ENCODE measurements at regions not wholly inside any gene's neighbourhood (a gene's known extent, or its start where the extent isn't known, plus 50 kb on each side); places are given as distances from the start of the nearest gene placed in this dataset.
"Not testable (repeated sequence)": the region's sequence is repeated elsewhere in the genome, so short reads cannot be mapped to it uniquely, and the experiment has no call there.

DNA sequence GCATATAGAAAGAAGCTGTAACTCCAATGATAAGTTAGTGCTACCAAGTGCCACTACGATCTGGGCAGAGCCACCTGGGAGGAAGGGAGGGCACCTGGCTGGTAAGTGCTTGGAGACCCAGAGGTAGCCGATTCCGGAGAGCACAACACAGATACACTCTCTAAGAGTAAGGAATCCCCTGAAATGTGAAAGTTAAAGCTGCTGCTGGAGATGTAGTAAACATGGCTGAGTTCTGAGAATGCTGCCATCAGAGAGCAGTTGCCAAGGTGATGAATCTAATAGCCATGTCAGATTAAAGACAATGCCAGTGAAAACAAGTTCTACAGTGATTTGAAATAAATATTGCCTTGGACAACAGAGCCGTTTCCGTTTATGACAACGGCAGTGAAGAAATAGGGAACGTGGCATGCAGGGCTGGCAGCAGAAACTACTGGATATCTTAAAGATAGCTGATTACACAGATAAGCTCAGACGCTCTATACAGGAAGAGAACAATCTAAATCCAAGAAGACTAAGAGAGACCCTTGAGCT, 561.2 kb upstream of the C9orf72 start:
- no peak for DNase-seq

GRCh38 chr9:28135549-28135948, 562.3 kb upstream of the C9orf72 start:
- peak; percentile 19 for DNase-seq

GRCh38 chr9:28136113-28136512, 562.8 kb upstream of the C9orf72 start:
- no peak for DNase-seq

- not testable (repeated sequence) for DNase-seq
Measured at GRCh38 chr9:28147430-28147829, 574.1 kb upstream of the C9orf72 start.

DNA sequence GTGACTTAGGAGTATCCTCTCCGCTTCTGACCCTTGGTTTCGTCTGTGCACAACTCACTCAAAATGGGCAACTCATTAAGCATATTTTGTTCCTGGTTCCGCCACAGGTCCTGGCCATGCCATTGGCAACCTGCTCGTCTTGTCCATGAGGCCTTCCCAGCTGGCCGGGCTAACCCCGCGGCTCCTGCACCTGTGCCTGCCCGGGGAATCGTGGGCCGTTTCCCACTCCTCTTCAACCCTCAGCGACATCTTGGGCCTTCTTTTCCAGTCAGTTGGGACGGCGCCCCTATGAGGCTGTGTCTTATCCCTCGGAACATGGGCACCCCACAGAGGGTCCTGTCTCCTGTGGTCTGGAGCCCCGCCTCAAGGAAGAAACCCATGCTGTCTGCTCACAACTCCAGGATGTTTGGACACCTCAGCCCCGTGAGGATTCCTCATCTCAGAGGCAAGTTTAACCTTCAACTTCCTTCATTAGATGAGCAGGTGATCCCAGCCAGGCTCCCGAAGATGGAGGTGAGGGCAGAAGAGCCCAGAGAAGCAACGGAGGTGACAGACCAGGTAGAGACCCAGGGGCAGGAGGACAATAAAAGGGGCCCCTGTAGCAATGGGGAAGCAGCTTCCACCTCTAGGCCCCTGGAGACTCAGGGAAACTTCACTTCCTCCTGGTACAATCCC, 574.8 kb upstream of the C9orf72 start:
- not testable (repeated sequence) for DNase-seq

DNA sequence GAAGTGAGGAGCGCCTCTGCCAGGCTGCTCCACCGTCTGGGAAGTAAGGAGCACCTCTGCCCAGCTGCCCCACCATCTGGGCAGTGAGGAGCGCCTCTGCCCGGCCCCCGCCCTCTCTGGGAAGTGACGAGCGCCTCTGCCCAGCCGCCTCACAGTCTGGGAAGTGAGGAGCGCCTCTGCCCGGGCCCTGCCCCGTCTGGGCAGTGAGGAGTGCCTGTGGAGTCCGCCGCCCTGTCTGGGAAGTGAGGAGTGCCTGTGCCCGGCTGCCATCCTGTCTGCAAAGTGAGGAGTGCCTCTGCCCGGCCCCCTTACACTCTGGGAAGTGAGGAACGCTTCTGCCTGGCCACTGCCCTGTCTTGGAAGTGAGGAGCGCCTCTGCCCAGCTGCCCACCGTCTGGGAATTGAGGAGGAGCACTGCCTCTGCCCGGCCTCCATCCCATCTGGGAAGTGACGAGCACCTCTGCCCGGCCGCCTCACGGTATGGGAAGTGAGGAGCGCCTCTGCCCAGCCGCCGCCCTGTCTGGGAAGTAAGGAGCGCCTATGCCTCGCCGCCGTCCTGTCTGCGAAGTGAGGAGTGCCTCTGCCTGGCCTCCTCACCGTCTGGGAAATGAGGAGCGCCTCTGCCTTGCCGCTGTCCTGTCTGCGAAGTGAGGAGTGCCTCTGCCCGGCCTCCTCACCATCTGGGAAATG, 576.2 kb upstream of the C9orf72 start:
- DNase-seq: not testable (repeated sequence)

- DNase-seq: no peak
Measured at GRCh38 chr9:28155067-28155466, 581.8 kb upstream of the C9orf72 start.

DNA sequence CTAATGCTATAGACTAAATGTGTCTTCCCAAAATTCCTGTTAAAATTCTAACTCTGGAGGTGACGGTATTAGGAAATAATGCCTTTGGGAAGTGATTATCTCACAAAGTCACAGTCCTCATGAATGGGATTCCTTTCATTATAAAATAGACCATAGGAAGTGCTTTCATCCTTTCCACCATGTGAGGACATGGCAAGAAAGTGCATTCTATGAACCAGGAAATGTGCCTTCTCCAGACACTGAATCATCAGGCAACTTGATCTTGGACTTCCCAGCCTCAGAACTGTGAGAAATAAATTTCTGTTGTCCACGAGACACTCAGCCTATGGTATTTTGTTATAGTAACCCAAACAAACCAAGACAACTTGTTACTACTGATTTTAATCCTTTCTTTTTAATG, 582.4 kb upstream of the C9orf72 start:
- DNase-seq: no peak

DNA sequence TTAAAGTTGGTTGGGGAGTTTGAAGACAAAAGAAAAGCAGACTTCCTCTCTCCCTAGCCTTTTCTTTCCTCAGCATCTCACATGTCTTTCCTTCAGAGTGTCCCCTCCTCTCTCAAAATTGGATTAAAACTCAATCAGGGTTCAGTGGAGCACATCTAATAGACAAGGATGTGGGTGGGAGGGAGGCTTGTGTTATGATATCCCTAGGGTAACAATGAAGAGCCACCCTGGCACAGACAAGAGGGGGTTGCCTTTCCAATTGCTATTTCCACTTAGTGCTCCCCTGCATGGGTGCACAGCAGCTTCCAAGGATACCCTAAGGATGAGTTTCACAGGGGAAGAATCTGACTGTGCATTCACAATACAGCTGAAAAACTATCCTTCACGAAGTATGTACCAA, 585.2 kb upstream of the C9orf72 start:
- DNase-seq: no peak

DNA sequence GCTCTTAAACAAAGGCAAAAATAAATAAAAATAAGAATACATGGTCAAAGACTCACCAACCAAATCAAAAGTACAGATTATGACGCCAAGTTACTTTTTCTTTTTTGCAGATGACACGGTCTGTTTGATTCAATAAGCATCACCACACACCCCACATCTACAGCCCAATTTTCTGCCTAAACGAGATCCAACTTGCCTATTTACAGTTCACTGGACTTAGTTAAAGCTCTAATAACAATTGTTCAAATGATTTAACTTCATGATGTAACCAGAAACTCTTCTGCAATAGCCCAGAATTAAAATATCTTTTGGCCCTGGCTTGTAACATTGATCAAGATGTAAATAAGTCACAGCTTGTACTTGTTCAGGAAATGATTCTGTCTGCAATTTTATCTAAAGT, 590.3 kb upstream of the C9orf72 start:
- DNase-seq: no peak

- DNase-seq: no peak
Measured at GRCh38 chr9:28166179-28166578, 592.9 kb upstream of the C9orf72 start.

- DNase-seq: no peak
Measured at GRCh38 chr9:28177142-28177541, 603.9 kb upstream of the C9orf72 start.

DNA sequence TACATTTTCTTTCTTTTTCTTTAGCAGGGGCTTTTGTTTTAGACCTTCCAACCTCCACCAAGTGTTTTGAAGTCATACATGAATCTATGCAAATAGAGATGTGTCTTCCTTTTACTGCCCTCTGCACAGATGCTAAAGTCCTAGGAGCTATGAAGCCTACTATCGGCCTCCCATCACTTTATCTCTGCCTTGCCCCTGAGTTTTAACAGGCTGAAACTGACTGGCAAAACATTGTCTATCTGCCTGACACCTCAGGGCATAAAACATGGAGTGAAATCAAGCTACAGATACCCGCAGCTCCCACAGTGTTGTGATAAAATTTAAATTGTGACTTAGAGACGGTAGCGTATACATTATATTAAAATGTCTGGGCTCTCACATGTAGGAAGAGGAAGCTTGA, 604.6 kb upstream of the C9orf72 start:
- no peak for DNase-seq

- no peak for DNase-seq
Measured at GRCh38 chr9:28179893-28180292, 606.6 kb upstream of the C9orf72 start.

DNA sequence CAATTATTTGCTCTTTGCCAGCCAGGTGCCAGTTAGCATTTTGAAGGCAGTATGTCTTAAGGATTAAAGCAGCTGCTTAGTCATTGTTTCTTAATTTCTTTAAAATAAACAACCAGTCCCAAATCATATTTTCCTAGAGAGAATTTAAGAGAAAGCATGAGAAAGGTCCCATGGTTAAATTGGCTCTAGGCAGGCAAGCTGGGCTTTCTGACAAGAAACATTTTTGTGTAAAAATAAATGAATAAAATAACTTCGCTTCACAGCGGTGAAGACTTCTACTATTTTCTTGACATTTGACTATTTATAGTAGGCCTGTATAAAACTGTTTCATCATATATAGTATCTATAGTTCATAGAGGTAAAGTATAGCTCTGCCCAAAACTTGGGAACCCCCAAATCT, 617.7 kb upstream of the C9orf72 start:
- no peak for DNase-seq

GRCh38 chr9:28197653-28198052, 624.4 kb upstream of the C9orf72 start:
- DNase-seq: no peak

- no peak for DNase-seq
Measured at GRCh38 chr9:28203036-28203435, 629.8 kb upstream of the C9orf72 start.

- no peak for DNase-seq
Measured at GRCh38 chr9:28206280-28206679, 633.0 kb upstream of the C9orf72 start.

DNA sequence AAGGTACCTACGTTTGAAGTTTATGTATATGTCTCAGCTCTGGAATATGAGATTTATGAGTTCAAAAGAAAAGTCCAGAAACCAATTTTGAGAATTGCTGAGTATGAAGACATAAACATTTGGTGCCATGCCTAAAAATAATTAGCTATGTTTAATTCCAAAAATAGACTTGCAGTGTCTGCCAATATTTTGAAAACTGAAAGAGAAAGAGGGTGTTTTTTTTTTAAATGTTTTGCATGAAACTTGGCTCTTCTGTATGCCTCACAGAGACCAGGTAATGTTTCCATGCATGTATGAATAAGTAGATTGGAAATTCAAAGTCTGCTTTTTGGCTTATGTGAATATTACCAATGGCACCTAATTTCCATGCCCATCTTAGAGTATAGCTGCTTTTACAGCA, 634.4 kb upstream of the C9orf72 start:
- DNase-seq: no peak

DNA sequence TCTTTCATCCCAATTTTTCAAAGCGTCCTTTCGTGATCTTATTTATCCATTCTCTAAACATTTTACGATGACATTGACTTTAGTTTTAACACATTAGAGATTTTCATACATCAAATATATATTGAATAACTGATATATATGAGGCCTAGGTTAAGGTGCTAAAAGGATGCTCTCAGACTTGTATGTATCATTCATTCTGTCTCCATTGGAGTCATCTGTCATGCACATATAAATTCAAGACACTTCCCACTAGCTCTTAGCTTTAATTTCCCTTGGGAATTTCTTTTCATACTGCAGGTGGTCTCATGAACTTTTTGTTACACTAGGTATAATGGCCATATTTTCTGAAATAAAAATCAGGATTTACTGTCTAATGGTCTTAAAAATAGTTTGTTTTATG, 635.8 kb upstream of the C9orf72 start:
- DNase-seq: no peak

DNA sequence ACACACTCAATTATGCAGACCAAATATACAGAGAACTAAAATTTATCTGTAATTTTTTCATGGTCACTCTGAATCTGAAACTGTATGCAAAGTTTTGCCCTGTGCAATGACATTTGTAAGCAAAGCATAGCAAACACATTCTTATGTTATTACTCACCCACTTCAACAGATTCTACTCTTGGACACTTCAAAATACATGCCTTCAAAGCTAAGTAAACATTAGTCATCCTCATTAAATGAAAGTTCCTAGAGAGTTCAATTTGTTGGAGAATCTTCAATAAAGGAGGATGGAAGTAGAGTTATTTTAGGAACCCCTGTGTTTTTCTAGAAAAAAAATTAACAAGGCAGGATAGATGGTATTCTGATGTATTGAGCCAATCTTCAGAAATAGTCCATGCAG, 639.7 kb upstream of the C9orf72 start:
- DNase-seq: peak; percentile 49

- DNase-seq: peak; percentile 83
Measured at GRCh38 chr9:28215536-28216299, 642.4 kb upstream of the C9orf72 start.

DNA sequence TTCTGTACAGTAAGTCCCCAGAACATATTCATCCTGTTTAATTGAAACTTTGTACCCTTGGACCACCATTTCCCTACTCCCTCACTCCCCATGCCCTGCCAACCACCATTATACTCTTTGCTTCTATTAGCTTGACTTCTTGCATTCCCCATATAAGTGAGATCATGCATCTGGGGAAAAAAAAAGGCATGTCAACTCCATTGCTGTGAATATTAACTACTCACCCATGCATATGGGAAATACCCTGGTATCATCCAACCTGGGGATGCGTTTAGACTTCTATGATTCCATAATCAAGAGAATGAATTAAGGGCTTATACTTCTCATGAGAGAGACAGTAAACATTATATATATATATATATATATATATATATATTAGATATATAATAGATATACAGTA, 659.4 kb upstream of the C9orf72 start:
- no peak for DNase-seq
